ENCODE measurements at regions not wholly inside any gene's neighbourhood (a gene's known extent, or its start where the extent isn't known, plus 50 kb on each side); places are given as distances from the start of the nearest gene placed in this dataset.

DNA sequence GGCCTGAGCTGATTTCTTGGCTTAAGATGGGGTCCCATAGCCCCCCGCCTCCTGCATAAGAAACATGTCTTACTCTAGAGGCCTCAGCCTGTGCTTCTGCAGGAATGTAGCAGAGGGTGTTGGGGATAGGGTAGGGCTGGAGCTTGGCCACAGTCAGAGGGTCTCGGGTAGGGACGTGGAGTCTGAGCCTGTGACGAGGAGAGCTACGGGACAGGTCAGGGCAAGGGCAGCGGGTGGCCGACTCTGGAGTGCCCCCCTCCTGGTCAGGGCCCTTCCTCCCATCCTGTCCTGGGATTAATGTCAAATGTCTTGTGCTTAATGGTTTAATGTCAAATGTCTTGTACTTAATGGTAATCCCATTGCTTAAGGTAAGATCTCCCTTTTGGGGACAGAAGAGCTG, 130.4 kb downstream of the GLI2 start:
- DNase-seq (ENCODE audit: low spot score), result no peak

GRCh38 chr2:120866483-120867140, 130.9 kb downstream of the GLI2 start:
- no peak for DNase-seq (ENCODE audit: low spot score)

- DNase-seq (ENCODE audit: low spot score), result peak; percentile 68
These were observed 131.9 kb downstream of the GLI2 start for GRCh38 chr2:120867290-120868241.

GRCh38 chr2:120868366-120868765, 132.7 kb downstream of the GLI2 start:
- no peak for DNase-seq (ENCODE audit: low spot score)

- no peak for DNase-seq (ENCODE audit: low spot score)
These were observed 133.5 kb downstream of the GLI2 start for GRCh38 chr2:120869036-120869729.

GRCh38 chr2:120869730-120870466, 134.2 kb downstream of the GLI2 start:
- no peak for DNase-seq (ENCODE audit: low spot score)

GRCh38 chr2:120870467-120870788, 134.8 kb downstream of the GLI2 start:
- DNase-seq (ENCODE audit: low spot score), result no peak

DNA sequence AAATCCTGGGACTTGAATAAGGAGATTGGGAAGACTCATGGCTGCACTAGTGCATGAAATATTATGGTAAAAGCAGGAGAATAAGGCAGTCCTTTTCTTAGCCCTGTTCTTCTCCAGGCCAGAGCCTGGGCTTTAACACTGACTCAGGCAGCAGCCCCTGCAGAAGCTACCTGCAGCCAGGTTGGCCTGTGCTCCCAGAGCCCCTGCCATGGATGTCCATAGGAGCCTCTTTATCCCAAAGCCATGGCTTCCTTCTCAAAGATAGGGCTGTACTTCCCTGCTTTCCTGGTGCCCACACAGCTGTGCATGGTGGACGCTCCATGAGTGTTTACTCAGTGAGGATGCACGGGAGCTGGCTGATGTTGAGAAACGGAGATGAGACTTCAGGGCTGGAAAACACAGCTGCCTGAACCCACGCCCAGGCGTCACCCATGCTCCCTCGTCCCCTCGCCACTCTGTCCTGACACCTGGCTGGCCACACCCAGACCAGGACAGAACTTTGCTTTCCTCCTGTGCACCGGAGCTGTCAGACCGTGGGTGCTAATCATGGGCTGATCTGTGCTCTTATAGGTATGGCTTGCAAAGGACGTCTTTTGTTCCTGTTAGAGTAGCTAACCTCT, 135.5 kb downstream of the GLI2 start:
- DNase-seq (ENCODE audit: low spot score), result no peak

- DNase-seq (ENCODE audit: low spot score), result no peak
These were observed 136.4 kb downstream of the GLI2 start for GRCh38 chr2:120871881-120872620.

- no peak for DNase-seq (ENCODE audit: low spot score)
These were observed 138.6 kb downstream of the GLI2 start for GRCh38 chr2:120873958-120874887.

GRCh38 chr2:120874888-120875275, 139.2 kb downstream of the GLI2 start:
- no peak for DNase-seq (ENCODE audit: low spot score)

- no peak for DNase-seq (ENCODE audit: low spot score)
These were observed 139.8 kb downstream of the GLI2 start for GRCh38 chr2:120875431-120875830.

DNA sequence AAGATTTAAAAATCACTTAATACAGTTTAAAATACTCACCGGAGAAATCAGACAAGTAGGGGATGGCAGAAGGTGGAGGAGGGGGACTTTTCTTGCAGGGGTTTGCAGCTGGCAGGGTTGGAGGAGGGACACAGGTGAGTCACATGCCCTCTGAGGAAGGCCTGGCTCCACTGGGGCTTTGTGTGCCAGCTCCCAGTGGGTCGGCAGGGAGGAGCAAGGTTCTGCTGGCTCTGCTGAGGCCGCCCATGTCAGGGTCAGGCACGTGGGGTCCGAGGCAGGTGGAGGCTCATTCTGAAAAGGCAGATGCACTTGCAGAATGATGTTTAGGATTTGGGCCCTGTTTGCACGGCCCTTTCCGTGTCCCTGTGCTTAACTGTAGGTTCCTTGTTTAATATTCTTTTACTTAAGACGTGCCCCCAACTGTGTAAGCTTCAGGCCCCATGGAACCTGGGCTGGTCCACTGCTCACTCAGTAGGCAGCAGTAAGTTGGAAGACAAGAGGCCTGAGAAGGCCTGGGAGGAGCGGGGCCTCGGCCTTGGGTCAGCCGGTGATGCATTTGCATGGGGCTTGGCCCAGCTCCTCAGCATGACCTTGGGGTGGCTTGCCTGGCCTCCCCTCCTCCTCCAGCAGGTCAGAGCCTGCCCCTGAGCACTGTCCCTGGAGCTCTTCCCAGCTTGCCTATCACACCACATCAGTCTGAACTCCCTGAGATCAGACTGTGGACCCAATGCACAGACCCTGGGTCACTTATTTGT, 141.0 kb downstream of the GLI2 start:
- no peak for DNase-seq (ENCODE audit: low spot score)

DNA sequence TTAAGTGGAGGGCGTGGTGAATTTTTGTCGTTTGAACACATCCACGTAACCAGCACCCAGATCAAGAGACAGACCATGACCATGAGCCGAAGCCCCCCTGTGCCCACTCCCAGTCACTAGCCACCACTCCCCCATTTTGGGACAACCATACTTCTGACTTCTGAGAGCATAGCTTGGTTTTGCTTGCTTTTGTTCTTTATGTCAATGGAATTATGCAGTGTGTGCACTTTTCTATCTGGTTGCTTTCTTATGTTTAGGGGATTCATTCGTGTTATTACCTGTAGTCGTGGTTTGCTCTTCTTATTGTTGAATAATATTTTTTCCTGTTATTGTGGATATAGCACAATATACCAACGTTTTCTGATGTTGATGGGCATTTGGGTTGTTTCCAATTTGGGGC, 141.7 kb downstream of the GLI2 start:
- no peak for DNase-seq (ENCODE audit: low spot score)

- DNase-seq (ENCODE audit: low spot score), result no peak
These were observed 143.3 kb downstream of the GLI2 start for GRCh38 chr2:120878970-120879369.

- DNase-seq (ENCODE audit: low spot score), result no peak
These were observed 144.0 kb downstream of the GLI2 start for GRCh38 chr2:120879431-120880295.

- no peak for DNase-seq (ENCODE audit: low spot score)
These were observed 144.7 kb downstream of the GLI2 start for GRCh38 chr2:120880381-120880780.

Measured in COLO829 (cell line).